Neural cell (in vitro differentiated cells): ENCODE measurements at regions not wholly inside any gene's neighbourhood (a gene's known extent, or its start where the extent isn't known, plus 50 kb on each side); places are given as distances from the start of the nearest gene placed in this dataset.

Experiments
- EP300 ChIP-seq: fragments of 450-650 bp; conservative IDR thresholded peaks from 2 replicates; pipeline ENCODE4 v1.6.1; 2014; ENCODE audit warnings: antibody characterized with exemption, mild to moderate bottlenecking, moderate library complexity; ENCODE audit not compliant: poor library complexity, severe bottlenecking
- EZH2 ChIP-seq: fragments of 200-600, 300-800 bp; shearing (Covaris generic), sonication (generic); IDR thresholded peaks from 2 replicates; pipeline ENCODE4 v1.6.1; 2014; ENCODE audit warnings: antibody characterized with exemption, low read length, borderline replicate concordance, mild to moderate bottlenecking; ENCODE audit not compliant: insufficient read depth, poor library complexity, severe bottlenecking
- MXI1 ChIP-seq: fragments of 450-650 bp; conservative IDR thresholded peaks from 2 replicates; pipeline ENCODE4 v1.6.1; 2014; ENCODE audit warnings: antibody characterized with exemption, mild to moderate bottlenecking; ENCODE audit not compliant: poor library complexity, severe bottlenecking
- POLR2AphosphoS5 ChIP-seq: IDR thresholded peaks from 2 replicates; pipeline ENCODE4 v1.6.1; 2012
- RAD21 ChIP-seq: fragments of 450-650 bp; conservative IDR thresholded peaks from 2 replicates; pipeline ENCODE4 v1.6.1; 2014; ENCODE audit warnings: antibody characterized with exemption, mild to moderate bottlenecking, moderate library complexity
- SMC3 ChIP-seq: fragments of 450-650 bp; conservative IDR thresholded peaks from 2 replicates; pipeline ENCODE4 v1.6.1; 2014; ENCODE audit warnings: antibody characterized with exemption, mild to moderate bottlenecking, moderate library complexity; ENCODE audit not compliant: poor library complexity
- TF ChIP-seq, protein P1 (sequence below): fragments of 450-650 bp; IDR thresholded peaks from 2 replicates; pipeline ENCODE4 v1.5.1; 2014; ENCODE audit warnings: antibody characterized with exemption, mild to moderate bottlenecking, moderate library complexity; ENCODE audit not compliant: poor library complexity, severe bottlenecking
- TF ChIP-seq, protein P2 (sequence below): IDR thresholded peaks from 2 replicates; pipeline ENCODE4 v1.6.1; 2012; ENCODE audit warnings: borderline replicate concordance

DNA sequence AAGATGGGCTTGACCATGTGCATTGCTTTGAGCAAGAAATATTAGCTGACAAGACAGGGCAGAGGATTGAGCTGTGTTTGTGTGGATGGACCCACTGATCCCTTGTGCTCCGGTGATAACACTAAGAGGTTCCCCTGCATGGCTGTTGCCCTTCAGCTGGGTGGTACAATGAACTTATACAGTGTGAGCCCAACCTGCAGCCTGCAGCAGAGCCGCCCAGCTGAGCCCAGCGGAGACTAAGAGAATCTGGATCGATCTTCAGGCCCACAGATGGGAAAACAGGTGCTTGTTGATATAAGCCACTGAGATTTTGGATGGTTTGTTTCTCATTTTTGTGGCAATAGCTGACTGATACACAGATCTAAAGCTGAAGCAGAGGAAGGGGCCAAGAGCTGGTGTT, 177.4 kb upstream of the SYT13 start:
- no peak for TF ChIP-seq RAD21
- no peak for TF ChIP-seq EP300
- TF ChIP-seq POLR2AphosphoS5, result no peak
- TF ChIP-seq, protein P1, sequence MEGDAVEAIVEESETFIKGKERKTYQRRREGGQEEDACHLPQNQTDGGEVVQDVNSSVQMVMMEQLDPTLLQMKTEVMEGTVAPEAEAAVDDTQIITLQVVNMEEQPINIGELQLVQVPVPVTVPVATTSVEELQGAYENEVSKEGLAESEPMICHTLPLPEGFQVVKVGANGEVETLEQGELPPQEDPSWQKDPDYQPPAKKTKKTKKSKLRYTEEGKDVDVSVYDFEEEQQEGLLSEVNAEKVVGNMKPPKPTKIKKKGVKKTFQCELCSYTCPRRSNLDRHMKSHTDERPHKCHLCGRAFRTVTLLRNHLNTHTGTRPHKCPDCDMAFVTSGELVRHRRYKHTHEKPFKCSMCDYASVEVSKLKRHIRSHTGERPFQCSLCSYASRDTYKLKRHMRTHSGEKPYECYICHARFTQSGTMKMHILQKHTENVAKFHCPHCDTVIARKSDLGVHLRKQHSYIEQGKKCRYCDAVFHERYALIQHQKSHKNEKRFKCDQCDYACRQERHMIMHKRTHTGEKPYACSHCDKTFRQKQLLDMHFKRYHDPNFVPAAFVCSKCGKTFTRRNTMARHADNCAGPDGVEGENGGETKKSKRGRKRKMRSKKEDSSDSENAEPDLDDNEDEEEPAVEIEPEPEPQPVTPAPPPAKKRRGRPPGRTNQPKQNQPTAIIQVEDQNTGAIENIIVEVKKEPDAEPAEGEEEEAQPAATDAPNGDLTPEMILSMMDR, result no peak
- no peak for TF ChIP-seq MXI1
- TF ChIP-seq EZH2, result no peak
- no peak for TF ChIP-seq SMC3
- TF ChIP-seq, protein P2, sequence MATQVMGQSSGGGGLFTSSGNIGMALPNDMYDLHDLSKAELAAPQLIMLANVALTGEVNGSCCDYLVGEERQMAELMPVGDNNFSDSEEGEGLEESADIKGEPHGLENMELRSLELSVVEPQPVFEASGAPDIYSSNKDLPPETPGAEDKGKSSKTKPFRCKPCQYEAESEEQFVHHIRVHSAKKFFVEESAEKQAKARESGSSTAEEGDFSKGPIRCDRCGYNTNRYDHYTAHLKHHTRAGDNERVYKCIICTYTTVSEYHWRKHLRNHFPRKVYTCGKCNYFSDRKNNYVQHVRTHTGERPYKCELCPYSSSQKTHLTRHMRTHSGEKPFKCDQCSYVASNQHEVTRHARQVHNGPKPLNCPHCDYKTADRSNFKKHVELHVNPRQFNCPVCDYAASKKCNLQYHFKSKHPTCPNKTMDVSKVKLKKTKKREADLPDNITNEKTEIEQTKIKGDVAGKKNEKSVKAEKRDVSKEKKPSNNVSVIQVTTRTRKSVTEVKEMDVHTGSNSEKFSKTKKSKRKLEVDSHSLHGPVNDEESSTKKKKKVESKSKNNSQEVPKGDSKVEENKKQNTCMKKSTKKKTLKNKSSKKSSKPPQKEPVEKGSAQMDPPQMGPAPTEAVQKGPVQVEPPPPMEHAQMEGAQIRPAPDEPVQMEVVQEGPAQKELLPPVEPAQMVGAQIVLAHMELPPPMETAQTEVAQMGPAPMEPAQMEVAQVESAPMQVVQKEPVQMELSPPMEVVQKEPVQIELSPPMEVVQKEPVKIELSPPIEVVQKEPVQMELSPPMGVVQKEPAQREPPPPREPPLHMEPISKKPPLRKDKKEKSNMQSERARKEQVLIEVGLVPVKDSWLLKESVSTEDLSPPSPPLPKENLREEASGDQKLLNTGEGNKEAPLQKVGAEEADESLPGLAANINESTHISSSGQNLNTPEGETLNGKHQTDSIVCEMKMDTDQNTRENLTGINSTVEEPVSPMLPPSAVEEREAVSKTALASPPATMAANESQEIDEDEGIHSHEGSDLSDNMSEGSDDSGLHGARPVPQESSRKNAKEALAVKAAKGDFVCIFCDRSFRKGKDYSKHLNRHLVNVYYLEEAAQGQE, result no peak
